Natural killer cell (primary cell): ENCODE measurements at regions not wholly inside any gene's neighbourhood (a gene's known extent, or its start where the extent isn't known, plus 50 kb on each side); places are given as distances from the start of the nearest gene placed in this dataset.
A peak's percentile ranks its signal among the peaks of the same experiment; 100 is the strongest.

Experiments
- ATAC-seq, 3 donors: fragments of 150-1000 bp in 2 of 3; fragments of 200-7000 bp in 1 of 3; cut with Tn5 transposase; 1 replicate in 1 of 3; 2 replicates in 2 of 3; pipeline ENCODE4 v1.10.0; 2021; ENCODE audit warnings: mild to moderate bottlenecking in 2 of 3, moderate library complexity in 2 of 3
- DNase-seq, 2 donors: peaks; one replicate each; pipeline versions ENCODE4 v3.0.0 to v3.0.0-alpha.2; 2013 to 2021; ENCODE audit warnings: mixed read lengths in 1 of 2
- H3K27ac ChIP-seq: one replicate; pipeline ENCODE4 v1.5.1; 2013; ENCODE audit warnings: mild to moderate bottlenecking, low read length
- H3K27me3 ChIP-seq: one replicate; pipeline ENCODE4 v1.6.1; 2013; ENCODE audit warnings: low read length; ENCODE audit not compliant: control insufficient read depth, insufficient read depth
- H3K36me3 ChIP-seq: one replicate; pipeline ENCODE4 v1.6.1; 2013; ENCODE audit warnings: low read length; ENCODE audit not compliant: control insufficient read depth, insufficient read depth
- H3K4me1 ChIP-seq: one replicate; pipeline ENCODE4 v1.6.1; 2013; ENCODE audit warnings: low read length; ENCODE audit not compliant: control insufficient read depth, insufficient read depth
- H3K4me3 ChIP-seq: one replicate; pipeline ENCODE4 v1.5.1; 2013; ENCODE audit warnings: low read length
- H3K9me3 ChIP-seq: one replicate; pipeline ENCODE4 v1.6.1; 2013; ENCODE audit warnings: low read length; ENCODE audit not compliant: control insufficient read depth, insufficient read depth
- H3K27ac Mint-ChIP-seq, 2 donors: one replicate each; pipeline ENCODE4 v1.8.0; 2022; ENCODE audit warnings: mild to moderate bottlenecking in 2 of 2, mixed read lengths in 2 of 2, moderate library complexity in 1 of 2
- H3K27me3 Mint-ChIP-seq, 2 donors: one replicate each; pipeline ENCODE4 v1.8.0; 2022; ENCODE audit warnings: low read depth in 2 of 2, mixed read lengths in 2 of 2
- H3K36me3 Mint-ChIP-seq: one replicate; pipeline ENCODE4 v1.8.0; 2022; ENCODE audit warnings: mixed read lengths
- H3K4me1 Mint-ChIP-seq, 2 donors: one replicate each; pipeline ENCODE4 v1.8.0; 2022; ENCODE audit warnings: mixed read lengths in 2 of 2
- H3K4me3 Mint-ChIP-seq: one replicate; pipeline ENCODE4 v1.8.0; 2022; ENCODE audit warnings: mild to moderate bottlenecking, moderate library complexity, mixed read lengths
- H3K9me3 Mint-ChIP-seq, 2 donors: one replicate each; pipeline ENCODE4 v1.8.0; 2022; ENCODE audit warnings: mixed read lengths in 2 of 2
- CTCF ChIP-seq: fragments of 200-600 bp; IDR thresholded peaks from one replicate; pipeline ENCODE4 v1.8.0; 2022; ENCODE audit warnings: antibody characterized with exemption
- WGBS: methylation state at CpG from one replicate; pipeline ENCODE4 v1.1.7; 2013; ENCODE audit warnings: missing lambda C conversion rate; ENCODE audit not compliant: insufficient coverage; 5-methylcytosine and 5-hydroxymethylcytosine counted together
- intact Hi-C: fragments of 100-400 bp; cut with micrococcal nuclease; formaldehyde crosslinking; loops from one replicate; pipeline ENCODE4 v1.14.2; 2022

- Histone ChIP-seq H3K27me3 (no peaks in the 10 kb centered on the region), H3K9me3 (no peaks in the 10 kb centered on the region), H3K36me3 (no peaks in the 10 kb centered on the region), H3K27ac (no peak overlapping the region), H3K4me1 (no peaks in the 10 kb centered on the region), H3K4me3 (no peak overlapping the region)
- Mint-ChIP-seq H3K4me3 (no peak overlapping the region), H3K9me3 (peaks cover 0 to 2% of the 10 kb centered on the region in 2 donors), H3K27ac (no peak overlapping the region), H3K4me1 (no peaks in the 10 kb centered on the region), H3K36me3 (no peaks in the 10 kb centered on the region), H3K27me3 (no peaks in the 10 kb centered on the region)
- no peak for ATAC-seq
- intact Hi-C loops, result no loop called here
- 89% methylated on average over 1 of the region's 2 CpGs for WGBS
- peak; percentile 52 for TF ChIP-seq CTCF
- DNase-seq, result peak in 1 of 2 donors; percentile 38
Observed at GRCh38 chr17:70636517-70637133, 467.3 kb downstream of the KCNJ2 start.

DNA sequence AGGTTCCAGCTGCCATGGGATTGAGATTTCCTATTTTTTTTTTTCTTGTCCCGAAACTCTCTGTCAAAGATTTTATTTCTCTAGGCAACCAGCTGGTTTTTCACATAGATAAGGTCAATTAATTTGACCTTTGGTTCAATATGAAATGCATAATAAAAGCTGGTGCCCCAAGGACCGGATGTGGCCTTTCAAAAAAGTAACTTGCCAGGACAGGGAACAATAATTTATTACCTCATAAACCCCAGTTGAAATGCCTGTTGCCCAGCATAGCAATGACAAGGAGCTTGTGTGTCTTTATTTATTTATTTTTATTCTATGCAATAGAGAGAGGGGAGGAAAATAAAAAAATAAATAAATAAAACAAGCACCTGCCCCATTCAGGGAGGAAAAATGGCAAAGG, 472.7 kb downstream of the KCNJ2 start:
- no CpG with 5 or more reads among the region's 2 CpGs for WGBS
- H3K27ac Mint-ChIP-seq, result no peak overlapping the region
- no peaks in the 10 kb centered on the region for H3K4me1 ChIP-seq
- H3K4me3 Mint-ChIP-seq, result no peak overlapping the region
- no peaks in the 10 kb centered on the region for H3K27me3 Mint-ChIP-seq
- H3K36me3 Mint-ChIP-seq, result no peaks in the 10 kb centered on the region
- no peaks in the 10 kb centered on the region for H3K9me3 ChIP-seq
- no peak for TF ChIP-seq CTCF
- no peak for ATAC-seq
- intact Hi-C loops, result no loop called here
- H3K4me3 ChIP-seq, result no peak overlapping the region
- H3K4me1 Mint-ChIP-seq, result no peaks in the 10 kb centered on the region
- no peaks in the 10 kb centered on the region for H3K36me3 ChIP-seq
- no peaks in the 10 kb centered on the region for H3K27me3 ChIP-seq
- peaks cover 0 to 9% of the 10 kb centered on the region in 2 donors for H3K9me3 Mint-ChIP-seq
- no peak for DNase-seq
- no peak overlapping the region for H3K27ac ChIP-seq

GRCh38 chr17:70644096-70644495, 474.8 kb downstream of the KCNJ2 start:
- WGBS, result 75% methylated on average over 2 of the region's 2 CpGs
- Histone ChIP-seq H3K27ac (no peak overlapping the region), H3K4me3 (no peak overlapping the region), H3K36me3 (no peaks in the 10 kb centered on the region), H3K9me3 (no peaks in the 10 kb centered on the region), H3K4me1 (no peaks in the 10 kb centered on the region), H3K27me3 (no peaks in the 10 kb centered on the region)
- no peak for TF ChIP-seq CTCF
- H3K9me3 Mint-ChIP-seq, result peaks cover 2 to 9% of the 10 kb centered on the region in 2 donors
- H3K4me3 Mint-ChIP-seq, result no peak overlapping the region
- ATAC-seq, result no peak
- no peak overlapping the region for H3K27ac Mint-ChIP-seq
- intact Hi-C loops, result no loop called here
- no peak for DNase-seq
- H3K27me3 Mint-ChIP-seq, result no peaks in the 10 kb centered on the region
- H3K36me3 Mint-ChIP-seq, result no peaks in the 10 kb centered on the region
- H3K4me1 Mint-ChIP-seq, result no peaks in the 10 kb centered on the region

DNA sequence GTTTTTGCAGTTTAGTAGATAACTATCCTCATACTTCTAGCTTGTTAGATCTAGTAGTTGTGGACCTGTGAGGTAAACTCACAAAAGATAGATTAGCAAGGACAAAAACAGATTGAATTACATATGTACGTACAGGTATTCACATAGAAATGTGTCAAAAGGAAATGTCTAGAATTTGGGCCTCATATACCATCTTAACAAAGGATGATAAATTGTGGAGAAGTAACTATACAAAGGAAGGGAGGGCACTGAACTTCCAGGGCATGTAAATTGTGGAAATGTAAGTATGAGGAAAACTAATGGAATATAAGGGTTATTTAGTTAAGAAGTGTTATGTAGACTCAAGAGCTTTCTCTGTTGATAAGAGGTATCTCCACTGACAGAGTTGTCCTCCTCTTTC, 477.3 kb downstream of the KCNJ2 start:
- TF ChIP-seq CTCF, result no peak
- no peaks in the 10 kb centered on the region for H3K4me1 ChIP-seq

More for the DNA sequence above, 477.3 kb downstream of the KCNJ2 start:
- no peaks in the 10 kb centered on the region for H3K36me3 ChIP-seq
- no peak for DNase-seq
- H3K9me3 ChIP-seq, result no peaks in the 10 kb centered on the region
- Mint-ChIP-seq H3K27me3 (no peaks in the 10 kb centered on the region), H3K9me3 (peaks cover 2 to 7% of the 10 kb centered on the region in 2 donors), H3K27ac (no peak overlapping the region), H3K36me3 (no peaks in the 10 kb centered on the region), H3K4me1 (no peaks in the 10 kb centered on the region), H3K4me3 (no peak overlapping the region)
- ATAC-seq, result no peak
- H3K27ac ChIP-seq, result no peak overlapping the region
- intact Hi-C loops, result no loop called here
- no peaks in the 10 kb centered on the region for H3K27me3 ChIP-seq
- no peak overlapping the region for H3K4me3 ChIP-seq
- WGBS, result no CpG with 5 or more reads among the region's 1 CpG
